K562 (cell line): ENCODE measurements at regions not wholly inside any gene's neighbourhood (a gene's known extent, or its start where the extent isn't known, plus 50 kb on each side); places are given as distances from the start of the nearest gene placed in this dataset.

Source experiments
- ATAC-seq: fragments of 200-7000 bp; cut with Tn5 transposase; 3 replicates; pipeline ENCODE4 v1.9.1; 2020; ENCODE audit warnings: moderate library complexity
- BruUV-seq: library from RNA; stranded (reverse); fragments of 400-500 nt; replicated peaks from 2 replicates; lab custom pipeline; 2021; lab: Mats Ljungman, UMichigan
- CTCF ChIA-PET: fragments of 300-600 bp; formaldehyde crosslinking; extraction: SDS; loops from one replicate; lab custom pipeline; 2021; ENCODE audit warnings: low intra/inter-chr PET ratio; lab: Yijun Ruan, JAX
- POLR2A ChIA-PET: fragments of 300-600, 350-650 bp; sonication (Branson Sonifier 250); formaldehyde crosslinking; extraction: SDS; loops from one replicate; lab custom pipeline; 2021; ENCODE audit warnings: antibody characterized with exemption, inconsistent platforms; lab: Yijun Ruan, JAX
- DNase-seq, 4 experiments: peaks; one replicate each; pipeline versions ENCODE4 v3.0.0 to v3.0.0-alpha.2; 2011 to 2018; ENCODE audit warnings: low spot score in 3 of 4, mixed read lengths in 3 of 4; ENCODE audit errors: extremely low read depth in 1 of 4
- FAIRE-seq: peaks from 2 replicates; lab custom pipeline; 2011; peaks lifted over from hg19 to GRCh38; lab: Jason Lieb, UNC
- H2AFZ ChIP-seq: 2 replicates; pipeline ENCODE4 v1.6.0; 2011; ENCODE audit warnings: low read depth, low read length, control low read depth, inconsistent platforms
- H3K27ac ChIP-seq: fragments of 200-600 bp; 3 replicates; pipeline ENCODE4 v1.8.0; 2011; ENCODE audit warnings: low read depth, mild to moderate bottlenecking, control low read depth, inconsistent platforms, low read length, moderate library complexity, mixed read lengths; ENCODE audit errors: extremely low read depth
- H3K27me3 ChIP-seq, 2 experiments: fragments of 300-600 bp in 1 of 2; 2 replicates in 1 of 2; 3 replicates in 1 of 2; pipeline versions ENCODE4 v1.6.0 to v1.8.0; 2011; ENCODE audit warnings: inconsistent platforms in 2 of 2, low read length in 2 of 2, mild to moderate bottlenecking in 1 of 2, mixed read lengths in 1 of 2, moderate library complexity in 1 of 2; ENCODE audit not compliant: control insufficient read depth in 2 of 2, insufficient read depth in 2 of 2
- H3K36me3 ChIP-seq: fragments of 300-600 bp; 3 replicates; pipeline ENCODE4 v1.8.0; 2011; ENCODE audit warnings: mild to moderate bottlenecking, low read length, inconsistent platforms; ENCODE audit not compliant: control insufficient read depth, insufficient read depth
- H3K4me1 ChIP-seq, 2 experiments: fragments of 200-600 bp in 1 of 2; replicated peaks in 1 of 2; 2 replicates in 1 of 2; 3 replicates in 1 of 2; pipeline versions ENCODE4 v1.5.1 to v1.8.0; 2011; ENCODE audit warnings: inconsistent platforms in 2 of 2, low read length in 2 of 2, mild to moderate bottlenecking in 1 of 2, mixed read lengths in 1 of 2, moderate library complexity in 1 of 2; ENCODE audit not compliant: control insufficient read depth in 2 of 2, insufficient read depth in 2 of 2
- H3K4me2 ChIP-seq: 2 replicates; pipeline ENCODE4 v1.6.1; 2011; ENCODE audit warnings: low read length, control low read depth, inconsistent platforms, mixed read lengths; ENCODE audit not compliant: insufficient read depth
- H3K4me3 ChIP-seq: fragments of 200-600 bp; sonication (generic), shearing (Covaris generic); 2 replicates; pipeline ENCODE4 v1.5.1; 2016; ENCODE audit warnings: control low read depth, inconsistent platforms
- H3K79me2 ChIP-seq: fragments of 200-600 bp; 3 replicates; pipeline ENCODE4 v1.8.0; 2011; ENCODE audit warnings: low read length, inconsistent platforms; ENCODE audit not compliant: control insufficient read depth, insufficient read depth
- H3K9ac ChIP-seq, 2 experiments: 2 replicates each; pipeline versions ENCODE4 v1.6.0 to v1.6.1; 2011; ENCODE audit warnings: low read depth in 2 of 2, low read length in 2 of 2, control low read depth in 1 of 2, inconsistent platforms in 1 of 2, mild to moderate bottlenecking in 1 of 2, mixed read lengths in 1 of 2; ENCODE audit not compliant: insufficient read depth in 1 of 2
- H3K9me1 ChIP-seq: one replicate; pipeline ENCODE4 v1.6.0; 2011; ENCODE audit warnings: inconsistent platforms, mild to moderate bottlenecking, low read length, moderate library complexity; ENCODE audit not compliant: control insufficient read depth, insufficient read depth
- H3K9me3 ChIP-seq: replicated peaks from 2 replicates; pipeline ENCODE4 v1.5.1; 2011; ENCODE audit warnings: low read depth, low read length, inconsistent platforms; ENCODE audit not compliant: control insufficient read depth, insufficient read depth
- H4K20me1 ChIP-seq: replicated peaks from 2 replicates; pipeline ENCODE4 v1.6.1; 2011; ENCODE audit warnings: low read length, inconsistent platforms, mixed read lengths; ENCODE audit not compliant: control insufficient read depth, insufficient read depth
- CHD4 ChIP-seq: fragments of 200-600 bp; sonication (generic); IDR thresholded peaks from 3 replicates; pipeline ENCODE4 v1.6.1; 2012; ENCODE audit warnings: low read depth, mild to moderate bottlenecking, mixed read lengths, low read length, inconsistent platforms; ENCODE audit not compliant: insufficient read depth, insufficient replicate concordance, poor library complexity, severe bottlenecking
- MAFF ChIP-seq: IDR thresholded peaks from 2 replicates; pipeline ENCODE4 v1.6.1; 2012; ENCODE audit warnings: low read length, improper control_type of control experiment
- MYBL2 ChIP-seq, 2 experiments: fragments of 450-650 bp in 1 of 2; sonication (generic) in 1 of 2; formaldehyde crosslinking in 1 of 2; IDR thresholded peaks; 2 replicates each; pipeline versions ENCODE4 v1.6.1 to v1.8.1; 2017 to 2022; ENCODE audit warnings: borderline replicate concordance in 1 of 2, inconsistent platforms in 1 of 2, low read depth in 1 of 2, mild to moderate bottlenecking in 1 of 2, missing genetic modification reagents in 1 of 2, moderate library complexity in 1 of 2
- TEAD2 ChIP-seq: fragments of 450-650 bp; IDR thresholded peaks from 2 replicates; pipeline ENCODE4 v1.6.1; 2016; ENCODE audit warnings: missing genetic modification characterization, control low read depth, missing compliant biosample characterization
- ZC3H11A ChIP-seq: IDR thresholded peaks from 2 replicates; pipeline ENCODE4 v1.6.1; 2012; ENCODE audit warnings: low read depth, low read length, improper control_type of control experiment
- WGBS: fragments of 100-300 bp; shearing (Covaris generic); methylation state at CpG from one replicate; pipeline ENCODE4 v1.1.6; 2016; ENCODE audit warnings: low coverage, mixed read lengths; ENCODE audit not compliant: insufficient coverage; ENCODE audit errors: missing lambda C conversion rate; 5-methylcytosine and 5-hydroxymethylcytosine counted together
- in situ Hi-C: fragments of 300-500 bp; cut with MboI; formaldehyde crosslinking; loops from 4 replicates; pipeline ENCODE4 v1.15.0; 2018; ENCODE audit warnings: inconsistent platforms, mixed read lengths
- intact Hi-C: fragments of 100-400 bp; cut with micrococcal nuclease; formaldehyde crosslinking; loops from 2 replicates; pipeline ENCODE4 v1.14.2; 2022
- TF ChIP-seq, protein P1 (sequence below): fragments of 450-650 bp; formaldehyde crosslinking; IDR thresholded peaks from 2 replicates; pipeline ENCODE4 v1.4.0; 2022; ENCODE audit warnings: mild to moderate bottlenecking, moderate library complexity
- TF ChIP-seq, protein P2 (sequence below): fragments of 450-650 bp; IDR thresholded peaks from 2 replicates; pipeline ENCODE4 v1.6.1; 2016; ENCODE audit warnings: low read depth, mild to moderate bottlenecking, moderate library complexity

DNA sequence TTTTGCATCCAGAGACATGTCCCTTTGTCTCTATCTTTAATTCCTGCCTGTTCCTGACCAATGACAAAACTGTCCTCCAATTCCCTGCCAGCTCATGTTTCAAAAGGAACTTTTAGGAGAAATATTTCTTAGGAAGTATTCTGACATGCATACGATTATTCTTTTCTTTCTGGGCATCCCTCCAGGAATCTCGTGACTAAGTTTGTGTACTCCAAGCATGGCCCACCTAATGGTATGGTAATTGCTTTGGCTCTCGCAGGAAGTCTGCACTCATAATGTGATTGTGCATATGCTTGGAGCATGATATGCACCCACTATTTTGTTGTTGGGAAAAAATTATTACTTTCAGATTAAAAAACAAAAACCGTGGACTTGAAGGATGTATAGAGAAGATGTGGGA, 256.4 kb downstream of the PRDM2 start:
- Histone ChIP-seq H3K9me1 (no peaks in the 10 kb centered on the region), H4K20me1 (0 out of 2 replicates have a peak, but pooled peaks cover 4% of the 10 kb centered on the region), H3K79me2 (no peaks in the 10 kb centered on the region), H3K27ac (no peak overlapping the region), H3K4me2 (no peak overlapping the region), H3K9ac (no peak overlapping the region), H2AFZ (no peak overlapping the region), H3K27me3 (peaks cover 2 to 13% of the 10 kb centered on the region in 2 experiments; a peak in 3 of 5 replicates), H3K4me1 (peaks cover 0 to 9% of the 10 kb centered on the region in 2 experiments; a peak in 1 of 5 replicates), H3K36me3 (no peaks in the 10 kb centered on the region), H3K9me3 (no peaks in the 10 kb centered on the region), H3K4me3 (no peak overlapping the region)
- in situ Hi-C loops (loop anchor here (5.0 kb wide), 2 partner anchors 119 to 294 kb away; no protein-coding TSS in a partner anchor), intact Hi-C loops (no loop called here)
- POLR2A ChIA-PET = no interaction called here
- 0% methylated on average over 4 of the region's 4 CpGs for WGBS
- no peak for TF ChIP-seq TEAD2 (tag)
- no peak for TF ChIP-seq MAFF
- no peak for TF ChIP-seq CHD4
- TF ChIP-seq, protein P1, sequence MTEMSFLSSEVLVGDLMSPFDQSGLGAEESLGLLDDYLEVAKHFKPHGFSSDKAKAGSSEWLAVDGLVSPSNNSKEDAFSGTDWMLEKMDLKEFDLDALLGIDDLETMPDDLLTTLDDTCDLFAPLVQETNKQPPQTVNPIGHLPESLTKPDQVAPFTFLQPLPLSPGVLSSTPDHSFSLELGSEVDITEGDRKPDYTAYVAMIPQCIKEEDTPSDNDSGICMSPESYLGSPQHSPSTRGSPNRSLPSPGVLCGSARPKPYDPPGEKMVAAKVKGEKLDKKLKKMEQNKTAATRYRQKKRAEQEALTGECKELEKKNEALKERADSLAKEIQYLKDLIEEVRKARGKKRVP (CRISPR knock-in tag) = no peak
- TF ChIP-seq MYBL2 (IDR thresholded peaks at IDR 0.05; ENCODE audit: low read depth) = no peak
- no peak for TF ChIP-seq MYBL2 (CRISPR knock-in tag; IDR thresholded peaks at IDR 0.05; ENCODE audit: borderline replicate concordance)
- TF ChIP-seq, protein P2, sequence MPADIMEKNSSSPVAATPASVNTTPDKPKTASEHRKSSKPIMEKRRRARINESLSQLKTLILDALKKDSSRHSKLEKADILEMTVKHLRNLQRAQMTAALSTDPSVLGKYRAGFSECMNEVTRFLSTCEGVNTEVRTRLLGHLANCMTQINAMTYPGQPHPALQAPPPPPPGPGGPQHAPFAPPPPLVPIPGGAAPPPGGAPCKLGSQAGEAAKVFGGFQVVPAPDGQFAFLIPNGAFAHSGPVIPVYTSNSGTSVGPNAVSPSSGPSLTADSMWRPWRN = no peak
- no peak for TF ChIP-seq ZC3H11A
- no peak for ATAC-seq
- CTCF ChIA-PET = interaction anchor here (1.0 kb wide), 1 partner anchor 10 kb away, joined by 3 read pairs; no protein-coding TSS in a partner anchor
- no peak for FAIRE-seq
- no TSS peak for BruUV-seq
- DNase-seq = no peak
